H9 (cell line): ENCODE measurements at regions not wholly inside any gene's neighbourhood (a gene's known extent, or its start where the extent isn't known, plus 50 kb on each side); places are given as distances from the start of the nearest gene placed in this dataset.
A peak's percentile ranks its signal among the peaks of the same experiment; 100 is the strongest.

Source experiments
- DNase-seq: peaks from one replicate; pipeline ENCODE4 v3.0.0-alpha.2; 2017
- H2AFZ ChIP-seq: one replicate; pipeline ENCODE4 v1.6.1; 2013; ENCODE audit warnings: mild to moderate bottlenecking, low read length, control low read depth, moderate library complexity
- H2AK5ac ChIP-seq: 2 replicates; pipeline ENCODE4 v1.6.1; 2013; ENCODE audit warnings: low read length, control low read depth, mixed read lengths; ENCODE audit not compliant: insufficient read length
- H2BK120ac ChIP-seq: one replicate; pipeline ENCODE4 v1.6.1; 2013; ENCODE audit warnings: low read depth, mild to moderate bottlenecking, low read length, control low read depth, inconsistent platforms; ENCODE audit not compliant: poor library complexity, severe bottlenecking
- H2BK12ac ChIP-seq: 2 replicates; pipeline ENCODE4 v1.6.1; 2013; ENCODE audit warnings: low read length, control low read depth, mixed read lengths, low read depth; ENCODE audit not compliant: insufficient read length
- H2BK15ac ChIP-seq: 2 replicates; pipeline ENCODE4 v1.6.1; 2013; ENCODE audit warnings: low read depth, low read length, control low read depth
- H2BK20ac ChIP-seq: one replicate; pipeline ENCODE4 v1.6.1; 2013; ENCODE audit warnings: low read depth, mild to moderate bottlenecking, low read length, control low read depth, inconsistent platforms; ENCODE audit not compliant: poor library complexity, severe bottlenecking
- H2BK5ac ChIP-seq: 2 replicates; pipeline ENCODE4 v1.6.1; 2013; ENCODE audit warnings: low read length, control low read depth, mixed read lengths; ENCODE audit not compliant: insufficient read length
- H3K14ac ChIP-seq: 2 replicates; pipeline ENCODE4 v1.6.1; 2013; ENCODE audit warnings: low read length, control low read depth; ENCODE audit not compliant: insufficient read depth
- H3K18ac ChIP-seq: 2 replicates; pipeline ENCODE4 v1.6.1; 2013; ENCODE audit warnings: low read depth, mild to moderate bottlenecking, mixed read lengths, low read length, control low read depth; ENCODE audit not compliant: insufficient read length
- H3K23ac ChIP-seq: 2 replicates; pipeline ENCODE4 v1.6.1; 2013; ENCODE audit warnings: low read length, control low read depth, mixed read lengths, low read depth; ENCODE audit not compliant: insufficient read length
- H3K23me2 ChIP-seq: 2 replicates; pipeline ENCODE4 v1.6.1; 2013; ENCODE audit warnings: low read depth, mild to moderate bottlenecking, mixed read lengths, low read length, control low read depth; ENCODE audit not compliant: insufficient read length, poor library complexity, severe bottlenecking
- H3K27ac ChIP-seq: 2 replicates; pipeline ENCODE4 v1.5.1; 2013; ENCODE audit warnings: low read length, control low read depth, mixed read lengths, low read depth; ENCODE audit not compliant: insufficient read length
- H3K27me3 ChIP-seq: 2 replicates; pipeline ENCODE4 v1.6.1; 2013; ENCODE audit warnings: low read length, control low read depth, inconsistent platforms; ENCODE audit not compliant: insufficient read depth
- H3K4ac ChIP-seq: 2 replicates; pipeline ENCODE4 v1.6.1; 2013; ENCODE audit warnings: low read depth, mild to moderate bottlenecking, control low read depth, inconsistent platforms, low read length, moderate library complexity
- H3K4me1 ChIP-seq: 2 replicates; pipeline ENCODE4 v1.6.1; 2013; ENCODE audit warnings: low read length, control low read depth, inconsistent platforms; ENCODE audit not compliant: insufficient read depth
- H3K4me2 ChIP-seq: 2 replicates; pipeline ENCODE4 v1.6.1; 2013; ENCODE audit warnings: low read length, control low read depth, mixed read lengths; ENCODE audit not compliant: insufficient read length, insufficient read depth
- H3K56ac ChIP-seq: 2 replicates; pipeline ENCODE4 v1.6.1; 2013; ENCODE audit warnings: low read depth, mild to moderate bottlenecking, mixed read lengths, low read length, control low read depth; ENCODE audit not compliant: insufficient read length
- H3K79me1 ChIP-seq: 2 replicates; pipeline ENCODE4 v1.6.1; 2013; ENCODE audit warnings: low read depth, mild to moderate bottlenecking, moderate library complexity, low read length, control low read depth, inconsistent platforms; ENCODE audit not compliant: insufficient read depth, poor library complexity, severe bottlenecking
- H3K79me2 ChIP-seq: 2 replicates; pipeline ENCODE4 v1.6.1; 2013; ENCODE audit warnings: low read length, control low read depth, inconsistent platforms; ENCODE audit not compliant: insufficient read depth
- H3K9ac ChIP-seq: 2 replicates; pipeline ENCODE4 v1.6.1; 2013; ENCODE audit warnings: low read length, control low read depth, mixed read lengths; ENCODE audit not compliant: insufficient read length; ENCODE audit errors: extremely low read depth
- H3K9me3 ChIP-seq: one replicate; pipeline ENCODE4 v1.6.1; 2013; ENCODE audit warnings: low read depth, low read length, inconsistent platforms; ENCODE audit not compliant: control insufficient read depth
- H3T11ph ChIP-seq: one replicate; pipeline ENCODE4 v1.6.1; 2013; ENCODE audit warnings: mild to moderate bottlenecking, low read length, control low read depth, inconsistent platforms
- H4K20me1 ChIP-seq: one replicate; pipeline ENCODE4 v1.6.1; 2013; ENCODE audit not compliant: control insufficient read depth, insufficient read length, insufficient read depth
- H4K5ac ChIP-seq: 2 replicates; pipeline ENCODE4 v1.6.1; 2013; ENCODE audit warnings: low read depth, mild to moderate bottlenecking, mixed read lengths, low read length, control low read depth; ENCODE audit not compliant: insufficient read length
- H4K8ac ChIP-seq: replicated peaks from 2 replicates; pipeline ENCODE4 v1.6.1; 2013; ENCODE audit warnings: low read length, control low read depth, mixed read lengths, low read depth; ENCODE audit not compliant: insufficient read length
- H4K91ac ChIP-seq: 2 replicates; pipeline ENCODE4 v1.6.1; 2013; ENCODE audit warnings: low read depth, mild to moderate bottlenecking, moderate library complexity, mixed read lengths, low read length, control low read depth; ENCODE audit not compliant: insufficient read length
- H3K27ac Mint-ChIP-seq, 3 experiments: 2 replicates in 2 of 3; 3 replicates in 1 of 3; pipeline ENCODE4 v1.8.0; 2020 to 2021; ENCODE audit warnings: mixed read lengths in 3 of 3, mild to moderate bottlenecking in 1 of 3, moderate library complexity in 1 of 3
- H3K27me3 Mint-ChIP-seq: 2 replicates; pipeline ENCODE4 v1.8.0; 2021; ENCODE audit warnings: low read depth, mild to moderate bottlenecking, moderate library complexity, mixed read lengths
- H3K36me3 Mint-ChIP-seq, 3 experiments: 2 replicates in 2 of 3; 3 replicates in 1 of 3; pipeline ENCODE4 v1.8.0; 2020 to 2021; ENCODE audit warnings: low read depth in 3 of 3, mixed read lengths in 3 of 3; ENCODE audit not compliant: insufficient read depth in 1 of 3
- H3K4me1 Mint-ChIP-seq, 2 experiments: 2 replicates each; pipeline ENCODE4 v1.8.0; 2020; ENCODE audit warnings: mixed read lengths in 2 of 2
- H3K4me3 Mint-ChIP-seq, 2 experiments: 2 replicates in 1 of 2; 3 replicates in 1 of 2; pipeline ENCODE4 v1.8.0; 2020 to 2021; ENCODE audit warnings: mild to moderate bottlenecking in 2 of 2, mixed read lengths in 2 of 2, moderate library complexity in 1 of 2
- H3K9me3 Mint-ChIP-seq, 2 experiments: 2 replicates in 1 of 2; 3 replicates in 1 of 2; pipeline ENCODE4 v1.8.0; 2020; ENCODE audit warnings: mild to moderate bottlenecking in 2 of 2, mixed read lengths in 2 of 2, moderate library complexity in 1 of 2
- WGBS: extraction: QIAGEN DNeasy Blood & Tissue Kit; methylation state at CpG from one replicate; pipeline ENCODE4 v1.1.7; 2013; ENCODE audit warnings: missing lambda C conversion rate, low lambda C conversion rate, mixed read lengths; ENCODE audit not compliant: insufficient read length; ENCODE audit errors: extremely low coverage; 5-methylcytosine and 5-hydroxymethylcytosine counted together
- TF ChIP-seq, protein P1 (sequence below): fragments of 200-600 bp; sonication (generic); conservative IDR thresholded peaks from 3 replicates; pipeline ENCODE4 v1.8.0; 2021; ENCODE audit warnings: antibody characterized with exemption, mild to moderate bottlenecking

- Histone ChIP-seq H3K23ac (no peak overlapping the region), H4K5ac (no peak overlapping the region), H4K91ac (no peak overlapping the region), H4K8ac (no peak overlapping the region), H3K18ac (no peak overlapping the region), H2AFZ (no peak overlapping the region), H3K9ac (no peak overlapping the region), H3K79me1 (no peaks in the 10 kb centered on the region), H3K4me1 (no peaks in the 10 kb centered on the region), H3K23me2 (no peaks in the 10 kb centered on the region), H4K20me1 (no peaks in the 10 kb centered on the region), H2BK15ac (no peak overlapping the region), H3K4ac (no peak overlapping the region), H3K56ac (no peak overlapping the region), H3K9me3 (no peaks in the 10 kb centered on the region), H3K27ac (no peak overlapping the region), H3K14ac (no peak overlapping the region), H2BK12ac (no peak overlapping the region), H3T11ph (no peak overlapping the region), H2BK5ac (no peak overlapping the region), H2BK120ac (no peak overlapping the region), H3K27me3 (no peaks in the 10 kb centered on the region; the same call in 1 of the 2 replicates), H3K79me2 (no peaks in the 10 kb centered on the region), H3K4me2 (no peak overlapping the region), H2AK5ac (no peak overlapping the region), H2BK20ac (no peak overlapping the region)
- DNase-seq: no peak
- H3K4me3 Mint-ChIP-seq: no peak overlapping the region
- no peaks in the 10 kb centered on the region for H3K4me1 Mint-ChIP-seq
- no peak overlapping the region for H3K27ac Mint-ChIP-seq
- H3K9me3 Mint-ChIP-seq: peaks cover 10 to 26% of the 10 kb centered on the region in 2 experiments; a peak in 4 of 5 replicates
- TF ChIP-seq, protein P1, sequence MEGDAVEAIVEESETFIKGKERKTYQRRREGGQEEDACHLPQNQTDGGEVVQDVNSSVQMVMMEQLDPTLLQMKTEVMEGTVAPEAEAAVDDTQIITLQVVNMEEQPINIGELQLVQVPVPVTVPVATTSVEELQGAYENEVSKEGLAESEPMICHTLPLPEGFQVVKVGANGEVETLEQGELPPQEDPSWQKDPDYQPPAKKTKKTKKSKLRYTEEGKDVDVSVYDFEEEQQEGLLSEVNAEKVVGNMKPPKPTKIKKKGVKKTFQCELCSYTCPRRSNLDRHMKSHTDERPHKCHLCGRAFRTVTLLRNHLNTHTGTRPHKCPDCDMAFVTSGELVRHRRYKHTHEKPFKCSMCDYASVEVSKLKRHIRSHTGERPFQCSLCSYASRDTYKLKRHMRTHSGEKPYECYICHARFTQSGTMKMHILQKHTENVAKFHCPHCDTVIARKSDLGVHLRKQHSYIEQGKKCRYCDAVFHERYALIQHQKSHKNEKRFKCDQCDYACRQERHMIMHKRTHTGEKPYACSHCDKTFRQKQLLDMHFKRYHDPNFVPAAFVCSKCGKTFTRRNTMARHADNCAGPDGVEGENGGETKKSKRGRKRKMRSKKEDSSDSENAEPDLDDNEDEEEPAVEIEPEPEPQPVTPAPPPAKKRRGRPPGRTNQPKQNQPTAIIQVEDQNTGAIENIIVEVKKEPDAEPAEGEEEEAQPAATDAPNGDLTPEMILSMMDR: peak; percentile 47
- no peaks in the 10 kb centered on the region; the same call in 1 of the 2 replicates for H3K27me3 Mint-ChIP-seq
- peaks cover 2 to 14% (median 4%) of the 10 kb centered on the region in 3 experiments; a peak in 5 of 7 replicates for H3K36me3 Mint-ChIP-seq
- WGBS: no CpG with 5 or more reads among the region's 2 CpGs
Observed at GRCh38 chr2:106685180-106685897, 198.2 kb downstream of the CD8B2 start.
